T47D (cell line): ENCODE measurements at regions not wholly inside any gene's neighbourhood (a gene's known extent, or its start where the extent isn't known, plus 50 kb on each side); places are given as distances from the start of the nearest gene placed in this dataset.

Source experiments
- DNase-seq, 2 experiments: peaks; one replicate each; pipeline versions ENCODE4 v3.0.0 to v3.0.0-alpha.2; 2011 to 2012; ENCODE audit warnings: low read depth in 1 of 2, low spot score in 1 of 2
- JUND ChIP-seq: IDR thresholded peaks from 2 replicates; pipeline ENCODE4 v1.6.1; 2012; ENCODE audit warnings: low read depth
- in situ Hi-C: cut with HindIII; loops from 2 replicates; pipeline ENCODE4 v1.10.0; 2016; ENCODE audit warnings: low sequenced_read_pairs, low pct_unique_long_range_greater_than_20kb

- peak in 1 of 2 experiments; percentile 11 for DNase-seq
- in situ Hi-C loops = no loop called here
- TF ChIP-seq JUND = no peak
Measured at GRCh38 chr2:67857836-67858235, 205.0 kb downstream of the C1D start.

GRCh38 chr2:67858886-67859285, 203.9 kb downstream of the C1D start:
- TF ChIP-seq JUND = no peak
- DNase-seq = no peak
- in situ Hi-C loops = no loop called here

GRCh38 chr2:67865917-67866316, 196.9 kb downstream of the C1D start:
- TF ChIP-seq JUND = no peak
- in situ Hi-C loops = no loop called here

GRCh38 chr2:67867735-67868134, 195.1 kb downstream of the C1D start:
- TF ChIP-seq JUND = no peak
- in situ Hi-C loops = no loop called here
- DNase-seq = no peak

More at GRCh38 chr2:67865917-67866316, 196.9 kb downstream of the C1D start:
- DNase-seq = no peak

GRCh38 chr2:67871686-67872412, 191.0 kb downstream of the C1D start:
- in situ Hi-C loops = no loop called here
- DNase-seq = no peak
- no peak for TF ChIP-seq JUND

GRCh38 chr2:67872481-67872880, 190.3 kb downstream of the C1D start:
- in situ Hi-C loops = no loop called here
- TF ChIP-seq JUND = no peak
- no peak for DNase-seq

- DNase-seq = no peak
- no peak for TF ChIP-seq JUND
- in situ Hi-C loops = no loop called here
Measured at GRCh38 chr2:67873916-67874315, 188.9 kb downstream of the C1D start.

- no peak for TF ChIP-seq JUND
- DNase-seq = no peak
- in situ Hi-C loops = no loop called here
Measured at GRCh38 chr2:67876176-67876575, 186.6 kb downstream of the C1D start.

- no peak for DNase-seq
- in situ Hi-C loops = no loop called here
- TF ChIP-seq JUND = no peak
Measured at GRCh38 chr2:67877301-67877700, 185.5 kb downstream of the C1D start.

GRCh38 chr2:67878743-67879142, 184.1 kb downstream of the C1D start:
- DNase-seq = no peak
- TF ChIP-seq JUND = no peak
- in situ Hi-C loops = no loop called here

- in situ Hi-C loops = no loop called here
- no peak for DNase-seq
- no peak for TF ChIP-seq JUND
Measured at GRCh38 chr2:67879586-67880290, 183.1 kb downstream of the C1D start.

GRCh38 chr2:67880291-67880761, 182.5 kb downstream of the C1D start:
- in situ Hi-C loops = no loop called here
- TF ChIP-seq JUND = no peak
- no peak for DNase-seq

- TF ChIP-seq JUND = no peak
- in situ Hi-C loops = no loop called here
Measured at GRCh38 chr2:67881816-67882215, 181.0 kb downstream of the C1D start.

More at GRCh38 chr2:67881816-67882215, 181.0 kb downstream of the C1D start:
- DNase-seq = no peak
